Smooth muscle cell (in vitro differentiated cells): ENCODE measurements at regions not wholly inside any gene's neighbourhood (a gene's known extent, or its start where the extent isn't known, plus 50 kb on each side); places are given as distances from the start of the nearest gene placed in this dataset.
A peak's percentile ranks its signal among the peaks of the same experiment; 100 is the strongest.

Experiments
- DNase-seq: peaks from one replicate; lab custom pipeline; 2025; ENCODE audit not compliant: unreplicated experiment; lab: John Stamatoyannopoulos, UW
- H2AFZ ChIP-seq: fragments of 200-600 bp; sonication (generic); 2 replicates; pipeline ENCODE4 v1.6.0; 2016; ENCODE audit warnings: antibody characterized with exemption, low read depth, mild to moderate bottlenecking
- H3F3A ChIP-seq: fragments of 200-600 bp; sonication (generic); 2 replicates; pipeline ENCODE4 v1.6.0; 2017; ENCODE audit warnings: antibody characterized with exemption, low read depth
- H3K27ac ChIP-seq: fragments of 200-600 bp; sonication (generic); 2 replicates; pipeline ENCODE4 v1.5.1; 2016; ENCODE audit warnings: low read depth, mild to moderate bottlenecking
- H3K27me3 ChIP-seq: fragments of 200-600 bp; sonication (generic); 2 replicates; pipeline ENCODE4 v1.6.1; 2016; ENCODE audit warnings: low read depth, mild to moderate bottlenecking
- H3K36me3 ChIP-seq: fragments of 200-600 bp; sonication (generic); 2 replicates; pipeline ENCODE4 v1.5.1; 2016; ENCODE audit warnings: low read depth
- H3K4me1 ChIP-seq: fragments of 200-600 bp; sonication (generic); 2 replicates; pipeline ENCODE4 v1.5.1; 2016; ENCODE audit warnings: low read depth
- H3K4me2 ChIP-seq: fragments of 200-600 bp; sonication (generic); 2 replicates; pipeline ENCODE4 v1.6.0; 2016; ENCODE audit warnings: mild to moderate bottlenecking
- H3K4me3 ChIP-seq: fragments of 200-600 bp; sonication (generic); 2 replicates; pipeline ENCODE4 v1.5.1; 2016; ENCODE audit warnings: mild to moderate bottlenecking
- H3K79me2 ChIP-seq: fragments of 200-600 bp; sonication (generic); 2 replicates; pipeline ENCODE4 v1.6.0; 2016; ENCODE audit warnings: low read depth, mild to moderate bottlenecking
- H3K9ac ChIP-seq: fragments of 200-600 bp; sonication (generic); 2 replicates; pipeline ENCODE4 v1.6.0; 2016; ENCODE audit warnings: low read depth
- H3K9me3 ChIP-seq: fragments of 200-600 bp; sonication (generic); replicated peaks from 2 replicates; pipeline ENCODE4 v1.5.1; 2016; ENCODE audit warnings: low read depth
- H4K20me1 ChIP-seq: fragments of 200-600 bp; sonication (generic); 2 replicates; pipeline ENCODE4 v1.6.0; 2016; ENCODE audit warnings: low read depth
- WGBS: methylation state at CpG from one replicate; pipeline ENCODE4 v1.1.7; 2016; ENCODE audit warnings: low lambda C conversion rate; 5-methylcytosine and 5-hydroxymethylcytosine counted together
- TF ChIP-seq, protein P1 (sequence below): fragments of 200-600 bp; sonication (generic); IDR thresholded peaks from 2 replicates; pipeline ENCODE4 v1.5.1; 2017; ENCODE audit warnings: borderline replicate concordance, mild to moderate bottlenecking, antibody characterized with exemption; ENCODE audit not compliant: insufficient read depth, poor library complexity, severe bottlenecking

DNA sequence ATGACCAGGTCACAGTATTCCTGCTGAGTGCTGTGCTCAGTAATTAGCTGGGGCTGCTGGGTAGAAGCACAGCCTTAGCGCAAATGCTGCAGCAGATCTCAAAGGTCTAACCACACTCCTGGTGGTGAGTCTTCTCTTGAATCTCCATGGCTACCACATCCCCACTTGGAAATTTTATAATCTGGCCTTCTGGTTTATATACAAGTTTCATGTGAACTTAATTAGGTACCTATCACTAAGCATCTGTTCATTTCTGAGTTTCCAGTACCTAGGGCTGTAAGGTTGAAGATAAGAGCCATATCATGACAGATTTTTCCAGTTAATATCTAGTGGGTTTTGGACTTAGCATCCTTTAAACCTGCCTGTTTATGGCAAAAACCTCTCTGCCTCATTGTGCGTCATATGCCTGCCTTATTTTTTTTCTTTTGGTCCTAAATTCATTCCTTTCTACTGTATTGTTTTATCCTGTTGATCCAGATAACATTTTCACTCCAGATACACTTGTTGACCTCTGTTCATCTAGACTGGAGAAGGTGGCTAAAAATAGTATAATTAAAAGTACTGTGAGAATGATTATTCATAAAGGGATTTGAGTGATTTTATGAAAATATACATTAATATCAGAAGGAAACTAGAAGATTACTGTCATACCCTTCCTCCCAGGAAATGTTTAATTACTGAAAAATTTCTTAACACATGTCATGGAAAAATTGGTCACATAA lies 168.4 kb upstream of the THUMPD2 start:
- H2AFZ ChIP-seq: no peak overlapping the region
- 94% methylated on average over 2 of the region's 2 CpGs for WGBS

DNA sequence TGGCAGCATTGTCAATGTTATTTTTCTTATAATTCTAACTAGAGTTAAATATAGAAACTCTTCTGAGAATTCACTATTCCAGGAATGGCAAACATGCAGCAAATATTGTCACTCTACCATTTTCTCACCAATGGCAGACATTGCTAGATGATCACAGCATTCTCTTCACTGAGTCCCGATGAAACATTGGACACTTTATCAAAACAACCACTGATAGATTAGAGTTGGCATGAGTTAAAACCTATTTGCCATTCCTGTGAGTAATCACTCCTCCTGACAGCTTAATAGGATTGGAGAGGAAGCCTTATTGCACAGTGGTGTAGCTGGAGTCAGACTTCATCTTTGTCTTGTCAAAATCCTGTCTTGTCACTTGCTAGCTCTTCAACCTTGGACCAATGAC lies 163.9 kb upstream of the THUMPD2 start:
- Histone ChIP-seq H3K27ac (no peak overlapping the region), H3K27me3 (no peaks in the 10 kb centered on the region), H3K36me3 (no peaks in the 10 kb centered on the region), H3K79me2 (no peaks in the 10 kb centered on the region), H2AFZ (no peak overlapping the region), H3K4me1 (peaks cover 5% of the 10 kb centered on the region), H3F3A (no peaks in the 10 kb centered on the region), H4K20me1 (no peaks in the 10 kb centered on the region), H3K9ac (no peak overlapping the region), H3K9me3 (no peaks in the 10 kb centered on the region), H3K4me3 (no peak overlapping the region), H3K4me2 (no peak overlapping the region)
- WGBS: 65% methylated on average over 1 of the region's 1 CpG
- TF ChIP-seq, protein P1, sequence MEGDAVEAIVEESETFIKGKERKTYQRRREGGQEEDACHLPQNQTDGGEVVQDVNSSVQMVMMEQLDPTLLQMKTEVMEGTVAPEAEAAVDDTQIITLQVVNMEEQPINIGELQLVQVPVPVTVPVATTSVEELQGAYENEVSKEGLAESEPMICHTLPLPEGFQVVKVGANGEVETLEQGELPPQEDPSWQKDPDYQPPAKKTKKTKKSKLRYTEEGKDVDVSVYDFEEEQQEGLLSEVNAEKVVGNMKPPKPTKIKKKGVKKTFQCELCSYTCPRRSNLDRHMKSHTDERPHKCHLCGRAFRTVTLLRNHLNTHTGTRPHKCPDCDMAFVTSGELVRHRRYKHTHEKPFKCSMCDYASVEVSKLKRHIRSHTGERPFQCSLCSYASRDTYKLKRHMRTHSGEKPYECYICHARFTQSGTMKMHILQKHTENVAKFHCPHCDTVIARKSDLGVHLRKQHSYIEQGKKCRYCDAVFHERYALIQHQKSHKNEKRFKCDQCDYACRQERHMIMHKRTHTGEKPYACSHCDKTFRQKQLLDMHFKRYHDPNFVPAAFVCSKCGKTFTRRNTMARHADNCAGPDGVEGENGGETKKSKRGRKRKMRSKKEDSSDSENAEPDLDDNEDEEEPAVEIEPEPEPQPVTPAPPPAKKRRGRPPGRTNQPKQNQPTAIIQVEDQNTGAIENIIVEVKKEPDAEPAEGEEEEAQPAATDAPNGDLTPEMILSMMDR: no peak
- no peak for DNase-seq

More for the DNA sequence above, 168.4 kb upstream of the THUMPD2 start:
- H3F3A ChIP-seq: no peaks in the 10 kb centered on the region
- no peaks in the 10 kb centered on the region for H3K27me3 ChIP-seq
- no peaks in the 10 kb centered on the region for H3K4me1 ChIP-seq
- TF ChIP-seq, protein P1: no peak
- no peak overlapping the region for H3K4me3 ChIP-seq
- H3K79me2 ChIP-seq: no peaks in the 10 kb centered on the region
- H3K36me3 ChIP-seq: no peaks in the 10 kb centered on the region
- DNase-seq: no peak
- H3K9me3 ChIP-seq: no peaks in the 10 kb centered on the region
- no peak overlapping the region for H3K4me2 ChIP-seq
- H3K27ac ChIP-seq: no peak overlapping the region
- no peaks in the 10 kb centered on the region for H4K20me1 ChIP-seq
- H3K9ac ChIP-seq: no peak overlapping the region

DNA sequence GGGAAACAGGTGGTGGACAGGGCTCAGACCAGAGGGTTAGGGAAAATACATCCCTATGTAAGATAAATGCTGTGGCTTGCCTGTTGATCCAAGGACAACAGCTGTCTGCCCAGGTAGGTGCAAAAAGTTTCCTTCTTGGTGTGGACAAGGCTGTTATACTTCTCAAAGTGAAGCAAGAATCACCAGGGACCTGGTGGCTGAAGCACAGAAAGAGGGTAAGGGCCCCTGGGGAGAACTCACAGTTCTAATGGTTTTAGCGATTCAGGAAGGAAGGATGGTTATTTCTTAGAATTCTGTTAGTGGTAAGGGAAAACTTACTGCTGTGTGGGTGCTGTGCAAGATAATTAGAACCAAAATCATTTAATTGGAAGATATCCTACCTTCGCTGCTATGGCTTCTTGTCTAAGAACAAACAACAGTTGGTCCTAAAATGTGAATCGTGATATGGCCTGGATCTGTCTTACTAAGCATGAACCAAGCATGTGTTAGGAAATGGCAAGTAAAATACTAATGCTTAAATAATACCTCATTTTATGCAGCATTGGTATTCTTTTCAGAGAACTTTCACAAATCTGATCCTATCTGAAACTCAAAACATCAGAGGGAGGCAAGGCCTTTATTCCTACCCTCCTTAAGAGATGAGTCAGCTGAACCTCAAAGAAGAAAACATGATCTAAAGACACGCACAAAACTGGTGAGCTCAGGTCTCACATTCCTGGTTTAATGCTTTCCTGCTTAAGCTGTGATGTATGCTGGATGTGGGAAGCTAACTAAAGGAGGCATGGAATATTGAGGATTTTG lies 159.2 kb upstream of the THUMPD2 start:
- Histone ChIP-seq H3K4me2 (no peak overlapping the region), H3K9me3 (no peaks in the 10 kb centered on the region), H3K4me3 (no peak overlapping the region), H2AFZ (no peak overlapping the region), H3K27ac (peak overlapping the region; percentile 80), H3K36me3 (no peaks in the 10 kb centered on the region), H4K20me1 (no peaks in the 10 kb centered on the region), H3K4me1 (peaks cover 6% of the 10 kb centered on the region), H3F3A (no peaks in the 10 kb centered on the region), H3K9ac (no peak overlapping the region), H3K27me3 (no peaks in the 10 kb centered on the region), H3K79me2 (no peaks in the 10 kb centered on the region)
- 66% methylated on average over 4 of the region's 4 CpGs for WGBS
- TF ChIP-seq, protein P1: no peak
- no peak for DNase-seq

DNA sequence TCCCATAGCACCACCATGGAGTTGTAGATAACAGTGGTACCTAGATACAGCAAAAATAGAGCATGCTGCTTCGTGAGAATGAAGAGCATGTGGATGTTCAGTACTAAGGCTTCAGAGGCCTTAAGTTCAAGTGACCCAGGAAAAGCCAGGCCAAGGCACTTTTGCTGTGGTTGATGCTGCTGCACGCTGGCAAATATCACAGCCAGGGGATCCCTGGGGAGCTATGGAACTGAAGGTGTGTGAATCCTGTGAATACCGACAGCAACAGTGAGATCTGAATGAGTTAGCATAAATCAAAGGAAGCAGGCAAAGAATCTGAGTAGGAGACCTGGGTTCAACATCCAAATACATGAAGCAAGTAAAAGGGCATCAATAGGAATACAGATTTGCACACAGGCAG lies 158.6 kb upstream of the THUMPD2 start:
- no peak overlapping the region for H2AFZ ChIP-seq
- H3K9me3 ChIP-seq: no peaks in the 10 kb centered on the region
- H3K4me2 ChIP-seq: no peak overlapping the region
- no peak overlapping the region for H3K9ac ChIP-seq
- H3K27ac ChIP-seq: peak overlapping the region; percentile 80
- TF ChIP-seq, protein P1: no peak
- H3F3A ChIP-seq: no peaks in the 10 kb centered on the region
- no peaks in the 10 kb centered on the region for H3K79me2 ChIP-seq
- no peaks in the 10 kb centered on the region for H3K27me3 ChIP-seq
- H3K4me1 ChIP-seq: peaks cover 6% of the 10 kb centered on the region
- 88% methylated on average over 3 of the region's 3 CpGs for WGBS
- no peak for DNase-seq
- H3K36me3 ChIP-seq: no peaks in the 10 kb centered on the region
- H3K4me3 ChIP-seq: no peak overlapping the region
- H4K20me1 ChIP-seq: no peaks in the 10 kb centered on the region
